22Rv1 (cell line): ENCODE measurements at regions not wholly inside any gene's neighbourhood (a gene's known extent, or its start where the extent isn't known, plus 50 kb on each side); places are given as distances from the start of the nearest gene placed in this dataset.

Source experiments
- ZFX ChIP-seq: fragments of 450-650 bp; IDR thresholded peaks from 2 replicates; pipeline ENCODE4 v1.6.1; 2017; ENCODE audit warnings: antibody characterized with exemption, borderline replicate concordance
- TF ChIP-seq, protein P1 (sequence below): fragments of 450-650 bp; IDR thresholded peaks from 2 replicates; pipeline ENCODE4 v1.5.1; 2017; ENCODE audit warnings: mild to moderate bottlenecking

DNA sequence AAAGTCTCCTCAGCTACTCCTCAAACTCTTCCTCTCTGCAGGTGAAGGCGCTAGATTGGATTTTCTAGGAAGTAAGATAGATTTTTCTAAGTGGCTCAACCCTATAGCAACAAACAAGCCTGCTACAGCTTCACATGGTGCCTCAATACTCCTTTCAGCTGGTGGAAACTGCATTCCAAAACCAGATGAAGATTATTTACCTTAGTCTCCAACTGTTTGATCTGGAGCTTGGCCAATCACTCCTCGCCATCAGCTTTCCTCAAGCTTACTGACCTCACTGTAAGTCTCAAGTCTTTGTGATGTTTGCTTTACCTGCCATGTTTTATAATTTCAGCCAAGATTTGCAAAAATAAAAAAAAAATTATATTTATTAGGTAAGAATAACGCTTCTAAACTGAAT lies 622.4 kb downstream of the CHSY3 start:
- TF ChIP-seq, protein P1, sequence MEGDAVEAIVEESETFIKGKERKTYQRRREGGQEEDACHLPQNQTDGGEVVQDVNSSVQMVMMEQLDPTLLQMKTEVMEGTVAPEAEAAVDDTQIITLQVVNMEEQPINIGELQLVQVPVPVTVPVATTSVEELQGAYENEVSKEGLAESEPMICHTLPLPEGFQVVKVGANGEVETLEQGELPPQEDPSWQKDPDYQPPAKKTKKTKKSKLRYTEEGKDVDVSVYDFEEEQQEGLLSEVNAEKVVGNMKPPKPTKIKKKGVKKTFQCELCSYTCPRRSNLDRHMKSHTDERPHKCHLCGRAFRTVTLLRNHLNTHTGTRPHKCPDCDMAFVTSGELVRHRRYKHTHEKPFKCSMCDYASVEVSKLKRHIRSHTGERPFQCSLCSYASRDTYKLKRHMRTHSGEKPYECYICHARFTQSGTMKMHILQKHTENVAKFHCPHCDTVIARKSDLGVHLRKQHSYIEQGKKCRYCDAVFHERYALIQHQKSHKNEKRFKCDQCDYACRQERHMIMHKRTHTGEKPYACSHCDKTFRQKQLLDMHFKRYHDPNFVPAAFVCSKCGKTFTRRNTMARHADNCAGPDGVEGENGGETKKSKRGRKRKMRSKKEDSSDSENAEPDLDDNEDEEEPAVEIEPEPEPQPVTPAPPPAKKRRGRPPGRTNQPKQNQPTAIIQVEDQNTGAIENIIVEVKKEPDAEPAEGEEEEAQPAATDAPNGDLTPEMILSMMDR: no peak
- no peak for TF ChIP-seq ZFX
